Bronchial epithelial cell (primary cell): ENCODE measurements at regions not wholly inside any gene's neighbourhood (a gene's known extent, or its start where the extent isn't known, plus 50 kb on each side); places are given as distances from the start of the nearest gene placed in this dataset.
A peak's percentile ranks its signal among the peaks of the same experiment; 100 is the strongest.

Experiments
- DNase-seq: peaks from one replicate; pipeline ENCODE4 v3.0.0-alpha.2; 2010; ENCODE audit warnings: low read depth
- FAIRE-seq: peaks from 2 replicates; lab custom pipeline; 2011; peaks lifted over from hg19 to GRCh38; lab: Jason Lieb, UNC
- H3K27me3 ChIP-seq: 2 replicates; pipeline ENCODE4 v1.5.1; 2011; ENCODE audit warnings: low read length; ENCODE audit not compliant: control insufficient read depth, insufficient read depth
- H3K36me3 ChIP-seq: 2 replicates; pipeline ENCODE4 v1.5.1; 2011; ENCODE audit warnings: low read length; ENCODE audit not compliant: control insufficient read depth, insufficient read depth
- H3K4me3 ChIP-seq: 2 replicates; pipeline ENCODE4 v1.5.1; 2011; ENCODE audit warnings: mild to moderate bottlenecking, low read depth, low read length, control low read depth
- CTCF ChIP-seq: IDR thresholded peaks from 2 replicates; pipeline ENCODE4 v1.5.1; 2011; ENCODE audit warnings: mild to moderate bottlenecking, moderate library complexity, low read length, control low read depth, inconsistent platforms; ENCODE audit not compliant: insufficient read depth, severe bottlenecking

DNA sequence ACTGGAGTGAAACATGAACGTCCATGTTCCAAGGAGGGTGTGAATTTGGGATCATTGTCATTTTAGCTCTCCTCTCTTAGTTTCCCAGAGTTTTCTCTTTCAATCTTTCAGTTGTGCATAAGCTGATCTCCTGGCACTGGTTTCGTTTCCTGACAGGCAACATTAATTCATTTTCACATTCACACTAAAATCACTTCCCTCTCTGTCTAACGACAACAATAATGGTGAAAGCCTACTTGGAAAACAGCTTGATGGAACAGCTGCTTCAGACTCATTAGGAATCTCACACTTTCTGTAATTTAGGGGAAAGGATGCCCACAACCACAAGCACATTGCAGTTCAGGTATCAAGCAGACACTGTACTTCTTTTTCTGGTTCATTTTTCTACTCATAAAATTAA is 188.6 kb downstream of the TRIM36 start:
- FAIRE-seq = peak; percentile 28
- no peak for DNase-seq
- no peak for TF ChIP-seq CTCF
- no peaks in the 10 kb centered on the region for H3K27me3 ChIP-seq
- no peak overlapping the region for H3K4me3 ChIP-seq
- H3K36me3 ChIP-seq = no peaks in the 10 kb centered on the region

- no peak overlapping the region for H3K4me3 ChIP-seq
- TF ChIP-seq CTCF = no peak
- no peaks in the 10 kb centered on the region for H3K36me3 ChIP-seq
- FAIRE-seq = no peak
- no peak for DNase-seq
- H3K27me3 ChIP-seq = no peaks in the 10 kb centered on the region
Measured at GRCh38 chr5:114977979-114978573, 191.6 kb downstream of the TRIM36 start.

- FAIRE-seq = no peak
- H3K36me3 ChIP-seq = no peaks in the 10 kb centered on the region
- no peaks in the 10 kb centered on the region for H3K27me3 ChIP-seq
- TF ChIP-seq CTCF = no peak
- DNase-seq = no peak
- no peak overlapping the region for H3K4me3 ChIP-seq
Measured at GRCh38 chr5:114969482-114969881, 200.2 kb downstream of the TRIM36 start.

DNA sequence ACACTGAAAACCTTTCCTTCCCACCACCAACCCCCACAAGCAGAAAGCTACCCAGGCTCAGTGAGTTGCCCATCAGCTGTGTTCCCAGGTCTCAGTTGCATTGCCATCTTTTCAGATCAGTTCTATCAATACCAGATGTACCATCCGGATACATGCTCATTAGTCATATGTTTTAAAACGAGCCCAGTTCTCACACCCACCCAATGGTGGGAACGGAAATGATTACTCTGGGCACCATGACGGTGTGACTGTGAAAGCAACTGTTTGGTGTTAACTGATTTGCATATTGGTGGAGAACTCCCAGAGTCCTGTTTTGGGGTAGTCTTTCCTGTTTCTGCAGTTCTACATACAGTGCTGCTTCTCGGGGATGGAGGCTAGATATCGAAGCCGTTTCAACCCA is 212.3 kb downstream of the TRIM36 start:
- Histone ChIP-seq H3K4me3 (no peak overlapping the region), H3K27me3 (no peaks in the 10 kb centered on the region), H3K36me3 (no peaks in the 10 kb centered on the region)
- no peak for TF ChIP-seq CTCF
- no peak for DNase-seq
- no peak for FAIRE-seq

GRCh38 chr5:114953565-114953964 is 216.1 kb downstream of the TRIM36 start:
- FAIRE-seq = no peak
- no peak for TF ChIP-seq CTCF

GRCh38 chr5:114952876-114953275 is 216.8 kb downstream of the TRIM36 start:
- FAIRE-seq (no peak), DNase-seq (no peak)
- Histone ChIP-seq H3K36me3 (no peaks in the 10 kb centered on the region), H3K4me3 (no peak overlapping the region), H3K27me3 (no peaks in the 10 kb centered on the region)
- TF ChIP-seq CTCF = no peak

More at GRCh38 chr5:114953565-114953964, 216.1 kb downstream of the TRIM36 start:
- no peak for DNase-seq
- Histone ChIP-seq H3K4me3 (no peak overlapping the region), H3K27me3 (no peaks in the 10 kb centered on the region), H3K36me3 (no peaks in the 10 kb centered on the region)
